Stomach (tissue), 8 donors: ENCODE measurements at regions not wholly inside any gene's neighbourhood (a gene's known extent, or its start where the extent isn't known, plus 50 kb on each side); places are given as distances from the start of the nearest gene placed in this dataset.

Source experiments
- DNase-seq, 2 donors: peaks; one replicate each; pipeline versions ENCODE4 v3.0.0 to v3.0.0-alpha.2; 2013 to 2019
- H3K27ac ChIP-seq, 5 donors: fragments of 200-600 bp in 4 of 5; sonication (generic) in 4 of 5; one replicate each; pipeline ENCODE4 v1.5.1; 2013 to 2019; ENCODE audit warnings: mild to moderate bottlenecking in 1 of 5, moderate library complexity in 1 of 5
- H3K27me3 ChIP-seq, 3 donors: fragments of 200-600 bp; sonication (generic); one replicate each; pipeline ENCODE4 v1.5.1; 2017 to 2019; ENCODE audit warnings: mixed run types in 1 of 3
- H3K36me3 ChIP-seq, 4 donors: fragments of 200-600 bp; sonication (generic); 1 replicate in 3 of 4; 2 replicates in 1 of 4; pipeline ENCODE4 v1.5.1; 2016 to 2019
- H3K4me1 ChIP-seq, 4 donors: fragments of 200-600 bp; sonication (generic); one replicate each; pipeline ENCODE4 v1.5.1; 2016 to 2019
- H3K4me3 ChIP-seq, 4 donors: fragments of 200-600 bp; sonication (generic) in 3 of 4; one replicate each; pipeline ENCODE4 v1.5.1; 2016 to 2019; ENCODE audit warnings: mild to moderate bottlenecking in 1 of 4
- H3K9me3 ChIP-seq, 4 donors: fragments of 200-600 bp; sonication (generic); one replicate each; pipeline ENCODE4 v1.5.1; 2016 to 2019
- CTCF ChIP-seq, 7 experiments: fragments of 450-650 bp in 4 of 7; fragments of 200-600 bp in 3 of 7; sonication (generic) in 3 of 7; IDR thresholded peaks; one replicate each; pipeline ENCODE4 v1.5.1; 2016 to 2019; ENCODE audit warnings: antibody characterized with exemption in 7 of 7, control low read depth in 2 of 7, mild to moderate bottlenecking in 1 of 7
- EP300 ChIP-seq: sonication (generic); formaldehyde crosslinking; IDR thresholded peaks from one replicate; pipeline ENCODE4 v1.6.1; 2017; ENCODE audit warnings: antibody characterized with exemption
- POLR2A ChIP-seq, 4 donors: fragments of 450-650 bp; IDR thresholded peaks; one replicate each; pipeline ENCODE4 v1.6.1; 2016; ENCODE audit warnings: antibody characterized with exemption in 4 of 4, control low read depth in 2 of 4, mild to moderate bottlenecking in 1 of 4, moderate library complexity in 1 of 4
- POLR2AphosphoS5 ChIP-seq, 3 donors: sonication (generic); formaldehyde crosslinking; IDR thresholded peaks; one replicate each; pipeline ENCODE4 v1.6.1; 2016; ENCODE audit warnings: antibody characterized with exemption in 3 of 3
- WGBS, 5 donors: extraction: QIAGEN DNeasy Blood & Tissue Kit in 3 of 5; methylation state at CpG; one replicate each; pipeline versions ENCODE4 v1.1.5 to v1.1.7; 2013 to 2018; 5-methylcytosine and 5-hydroxymethylcytosine counted together
- intact Hi-C: fragments of 100-400 bp; cut with DNase I; formaldehyde crosslinking; loops from one replicate; pipeline ENCODE4 v1.15.1; 2023; ENCODE audit warnings: low total_unique reads
- donor health status: healthy with polysubstance abuse.
- donor health status: Bipolar disorder and iron deficiency.
- donor health status: healthy.

GRCh38 chr12:93287149-93287548, 90.6 kb upstream of the NUDT4 start:
- WGBS, 5 donors: 73 to 84% (median 78%) methylated on average over 3 of the region's 3 CpGs
- TF ChIP-seq POLR2AphosphoS5 (IDR thresholded peaks at IDR 0.05): no peak
- no peak for TF ChIP-seq CTCF (IDR thresholded peaks at IDR 0.05)
- TF ChIP-seq EP300: no peak
- TF ChIP-seq POLR2A (IDR thresholded peaks at IDR 0.05): no peak
- Histone ChIP-seq H3K27ac (no peak overlapping the region), H3K4me1 (no peaks in the 10 kb centered on the region), H3K9me3 (no peaks in the 10 kb centered on the region), H3K27me3 (no peaks in the 10 kb centered on the region), H3K36me3 (no peaks in the 10 kb centered on the region), H3K4me3 (no peak overlapping the region)
- intact Hi-C loops: no loop called here
- no peak for DNase-seq

- TF ChIP-seq POLR2A (IDR thresholded peaks at IDR 0.05) (no peak), CTCF (IDR thresholded peaks at IDR 0.05) (no peak), POLR2AphosphoS5 (IDR thresholded peaks at IDR 0.05) (no peak), EP300 (no peak)
- H3K36me3 ChIP-seq: no peaks in the 10 kb centered on the region
- H3K4me1 ChIP-seq: no peaks in the 10 kb centered on the region
- no peak overlapping the region for H3K4me3 ChIP-seq
- intact Hi-C loops: no loop called here
- no peaks in the 10 kb centered on the region for H3K9me3 ChIP-seq
- no peak for DNase-seq
- H3K27ac ChIP-seq: no peak overlapping the region
- H3K27me3 ChIP-seq: no peaks in the 10 kb centered on the region
These were observed 89.1 kb upstream of the NUDT4 start for GRCh38 chr12:93288626-93289025.

GRCh38 chr12:93290391-93290790, 87.3 kb upstream of the NUDT4 start:
- Histone ChIP-seq H3K36me3 (no peaks in the 10 kb centered on the region), H3K4me3 (no peak overlapping the region), H3K9me3 (no peaks in the 10 kb centered on the region), H3K4me1 (no peaks in the 10 kb centered on the region), H3K27ac (no peak overlapping the region), H3K27me3 (no peaks in the 10 kb centered on the region)
- 81 to 93% (median 90%) methylated on average over 6 to 7 of the region's 7 CpGs for WGBS, 5 donors
- TF ChIP-seq POLR2A (IDR thresholded peaks at IDR 0.05) (no peak), EP300 (no peak), POLR2AphosphoS5 (IDR thresholded peaks at IDR 0.05) (no peak), CTCF (IDR thresholded peaks at IDR 0.05) (no peak)
- DNase-seq: no peak
- intact Hi-C loops: no loop called here

- Histone ChIP-seq H3K9me3 (no peaks in the 10 kb centered on the region), H3K27ac (no peak overlapping the region), H3K4me1 (no peaks in the 10 kb centered on the region), H3K27me3 (no peaks in the 10 kb centered on the region), H3K4me3 (no peak overlapping the region), H3K36me3 (no peaks in the 10 kb centered on the region)
- DNase-seq: no peak
- intact Hi-C loops: no loop called here
- 94 to 99% (median 98%) methylated on average over 6 of the region's 6 CpGs for WGBS, 5 donors
- no peak for TF ChIP-seq CTCF (IDR thresholded peaks at IDR 0.05)
- no peak for TF ChIP-seq POLR2A (IDR thresholded peaks at IDR 0.05)
- no peak for TF ChIP-seq POLR2AphosphoS5 (IDR thresholded peaks at IDR 0.05)
- no peak for TF ChIP-seq EP300
These were observed 85.5 kb upstream of the NUDT4 start for GRCh38 chr12:93292213-93292612.
